Skin of body (tissue), 1 donor: ENCODE measurements at regions not wholly inside any gene's neighbourhood (a gene's known extent, or its start where the extent isn't known, plus 50 kb on each side); places are given as distances from the start of the nearest gene placed in this dataset.

ENCODE experiments used
- DNase-seq: peaks from one replicate; lab custom pipeline; 2025; lab: John Stamatoyannopoulos, UW

DNA sequence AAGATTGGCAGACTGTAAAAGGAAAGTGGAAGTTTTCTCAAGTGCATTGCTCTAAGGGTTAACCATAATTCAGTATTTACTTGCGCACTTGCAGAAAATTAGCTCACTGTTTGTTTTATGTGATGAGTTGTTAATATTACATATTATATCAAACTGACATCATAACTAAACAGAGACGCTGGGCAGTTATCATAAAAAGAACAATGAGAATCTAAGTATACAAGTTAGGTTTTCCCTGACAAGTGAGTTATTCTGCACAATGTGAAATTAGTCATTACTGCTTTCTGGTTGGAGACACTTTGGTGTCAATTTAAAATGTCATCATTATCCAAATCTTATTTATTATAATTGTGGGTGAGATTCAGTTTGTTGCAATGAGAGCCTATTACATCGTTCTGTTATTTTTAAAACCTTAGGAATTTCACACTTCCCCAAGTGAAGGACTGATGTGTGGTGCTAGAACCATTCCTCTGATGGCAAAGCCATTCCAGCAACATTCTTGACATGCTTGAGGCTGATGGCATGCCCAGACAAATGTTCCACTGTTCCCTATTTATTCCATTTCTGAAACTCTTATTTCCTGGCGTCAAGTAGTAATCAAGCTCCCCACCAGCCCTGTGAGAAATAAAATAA, 90.1 kb upstream of the FLRT2 start:
- peak; percentile 41 for DNase-seq

DNA sequence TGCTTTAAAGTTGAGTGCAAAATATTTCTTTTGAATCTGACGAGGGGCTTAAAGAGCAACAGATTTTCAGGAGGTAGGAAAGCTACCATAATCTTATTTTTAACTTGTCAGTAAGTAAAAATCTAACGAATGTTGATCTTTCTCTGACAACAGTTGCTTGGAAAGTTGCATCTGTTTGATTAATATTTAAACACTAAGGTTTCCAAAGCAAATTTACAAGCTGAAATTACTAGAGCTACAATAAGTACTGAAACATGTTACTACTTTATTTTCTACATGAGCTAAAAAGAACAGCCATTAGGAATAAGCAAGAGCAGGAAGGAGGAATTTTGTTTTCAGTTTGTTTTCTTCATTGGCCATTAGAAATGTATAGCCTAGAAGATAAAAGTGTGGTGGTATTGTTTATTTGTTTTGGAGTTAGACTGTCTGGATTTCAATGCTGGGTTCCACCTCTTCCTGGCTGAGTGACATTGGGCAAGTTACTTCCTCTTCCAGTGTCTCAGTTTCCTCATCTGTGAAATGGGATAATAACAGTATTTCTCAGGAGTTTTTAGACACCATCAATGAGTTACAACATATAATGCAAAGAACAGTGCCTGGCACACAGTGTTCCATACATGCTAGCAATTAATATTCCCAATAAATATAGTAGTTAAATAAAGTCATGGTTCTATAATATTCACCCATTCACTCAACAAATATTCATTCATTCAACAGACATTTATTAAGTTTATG, 87.9 kb upstream of the FLRT2 start:
- DNase-seq = no peak

DNA sequence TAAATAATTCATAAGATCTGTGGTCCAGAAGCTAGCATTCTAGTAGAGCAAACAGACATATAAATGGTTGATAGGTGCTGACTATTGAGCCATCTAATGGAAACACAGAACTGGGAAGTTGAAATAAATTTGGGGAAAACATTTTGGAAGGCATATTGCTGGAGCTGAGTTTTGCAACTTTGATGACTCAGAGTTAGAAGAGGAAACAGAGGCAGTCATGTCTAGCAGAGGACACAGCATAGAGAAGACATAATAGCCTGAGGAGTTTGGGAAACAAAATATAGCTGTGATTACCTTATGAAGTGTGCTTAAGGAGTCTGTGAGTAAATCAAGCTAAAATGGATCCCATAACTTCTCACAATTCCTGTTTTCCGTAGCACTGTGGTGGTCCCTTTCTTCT, 86.9 kb upstream of the FLRT2 start:
- DNase-seq = no peak

DNA sequence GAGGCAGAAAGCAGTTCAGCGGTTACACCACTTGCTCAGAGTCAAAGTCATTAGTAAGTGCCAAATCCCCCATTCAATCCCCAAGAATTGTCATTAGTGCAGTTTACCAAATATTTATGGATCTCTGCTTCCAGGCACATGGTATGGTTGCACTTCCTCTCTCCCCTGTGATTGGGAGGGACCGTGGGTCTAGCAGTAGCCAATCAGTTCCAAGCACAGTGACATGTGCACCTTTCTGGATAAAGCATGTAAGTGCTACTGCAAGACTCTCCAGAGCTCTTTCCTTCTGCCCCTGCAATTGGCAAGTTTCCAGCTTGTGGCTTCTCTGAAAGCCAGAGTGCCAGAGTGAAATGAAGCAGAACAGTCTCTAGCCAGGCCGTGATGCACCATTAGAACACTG, 85.3 kb upstream of the FLRT2 start:
- DNase-seq = no peak

DNA sequence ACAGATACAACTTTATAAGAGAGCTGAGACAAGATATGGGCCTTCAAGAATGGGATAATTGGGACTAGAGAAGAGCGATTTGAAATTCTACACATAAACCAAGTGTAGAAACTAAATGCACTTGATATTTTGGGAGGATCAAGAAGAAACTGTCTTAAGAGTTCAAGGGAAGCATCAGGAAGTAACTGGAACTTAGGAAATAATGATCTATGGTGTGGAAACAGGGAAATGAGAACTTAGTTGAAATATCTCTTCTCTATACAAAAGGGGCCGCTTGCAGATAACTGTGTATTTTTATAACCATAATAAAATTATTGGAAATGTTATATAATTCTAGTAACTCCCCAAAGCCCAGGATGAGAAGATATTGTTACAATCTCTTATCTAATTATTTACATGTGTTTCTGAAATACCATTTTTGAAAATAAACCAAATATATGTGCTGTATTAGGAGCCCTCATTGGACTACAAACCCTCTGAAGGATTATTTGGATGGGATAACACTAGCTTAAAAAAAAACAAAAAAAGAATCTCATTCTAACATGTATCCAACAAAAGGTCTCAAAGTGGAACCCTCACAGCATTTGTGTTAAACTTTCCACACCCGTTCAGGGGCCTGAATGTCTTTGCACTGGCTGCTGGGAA, 84.7 kb upstream of the FLRT2 start:
- peak; percentile 42 for DNase-seq

DNA sequence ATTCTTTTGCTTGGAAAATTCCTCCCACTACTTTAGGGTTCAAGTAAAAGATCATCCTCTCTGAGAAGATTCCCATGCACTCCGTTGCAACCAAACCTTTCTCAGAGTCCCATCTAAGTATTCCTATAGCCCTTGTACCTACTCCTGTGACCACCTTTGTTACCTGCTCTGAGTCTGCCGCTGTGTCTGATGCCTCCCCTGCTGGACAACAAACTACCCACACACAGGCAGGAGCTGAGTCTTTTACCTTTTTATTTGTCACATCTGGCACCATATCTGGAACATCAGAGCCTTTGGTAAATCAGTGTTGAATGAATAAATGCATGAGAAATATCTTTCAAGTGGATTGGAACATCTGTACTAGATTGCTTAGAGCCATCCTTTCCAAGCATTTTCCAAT, 82.1 kb upstream of the FLRT2 start:
- DNase-seq = no peak

DNA sequence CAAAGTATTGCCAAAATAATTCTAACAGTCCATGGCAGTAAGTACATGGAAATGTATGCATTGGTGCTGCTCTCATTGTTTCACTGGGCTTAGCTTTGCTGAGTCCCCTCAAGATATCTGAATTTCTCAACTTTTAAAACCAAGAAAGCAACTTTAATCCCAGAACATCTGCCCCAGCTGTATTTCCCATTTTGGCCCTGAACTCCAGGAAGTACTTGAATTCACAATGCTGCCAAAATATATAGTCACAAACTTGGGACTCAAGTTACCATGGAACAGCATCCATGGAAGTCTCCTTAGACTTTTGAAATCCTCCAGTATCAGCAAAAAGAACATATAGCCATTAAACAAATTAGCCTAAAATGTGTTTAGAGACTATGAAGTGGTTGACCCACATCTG, 78.5 kb upstream of the FLRT2 start:
- DNase-seq = peak; percentile 27

DNA sequence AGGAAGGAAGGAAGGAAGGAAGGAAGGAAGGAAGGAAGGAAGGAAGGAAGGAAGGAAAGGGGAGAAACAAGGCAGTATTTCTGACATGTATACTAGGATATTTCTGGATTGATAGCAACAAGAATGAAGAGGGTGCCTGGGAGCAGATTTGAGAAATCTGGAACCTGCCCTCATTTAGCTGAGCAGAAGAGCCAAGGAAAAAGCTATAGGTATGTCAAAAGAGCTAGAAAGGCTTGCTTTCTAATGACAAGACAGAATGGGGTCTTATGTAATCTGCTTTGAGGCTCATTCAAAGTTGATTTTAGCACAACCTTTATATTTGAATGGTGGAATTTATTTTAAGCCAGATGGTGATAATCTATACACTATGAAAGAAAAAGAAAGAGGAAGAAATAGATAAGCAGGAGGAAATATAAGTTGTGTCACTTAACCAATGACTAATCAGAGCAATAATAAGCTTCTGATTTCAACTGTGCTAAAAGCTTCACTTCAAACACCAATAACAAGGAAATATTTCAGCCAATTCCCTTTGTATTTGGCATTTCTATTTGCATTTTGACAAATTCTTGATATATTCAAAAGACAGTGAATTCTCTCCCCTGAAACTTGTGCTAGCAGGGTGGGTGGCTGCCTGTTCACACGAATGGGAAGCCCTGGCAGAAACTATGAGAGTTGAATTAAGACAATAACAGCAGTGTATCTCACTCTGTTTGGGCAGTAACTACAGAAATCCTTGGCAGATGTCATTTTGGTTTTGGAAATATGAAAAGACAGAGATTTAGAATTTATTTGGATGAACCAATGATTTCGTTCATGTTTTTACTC, 76.3 kb upstream of the FLRT2 start:
- DNase-seq = no peak

DNA sequence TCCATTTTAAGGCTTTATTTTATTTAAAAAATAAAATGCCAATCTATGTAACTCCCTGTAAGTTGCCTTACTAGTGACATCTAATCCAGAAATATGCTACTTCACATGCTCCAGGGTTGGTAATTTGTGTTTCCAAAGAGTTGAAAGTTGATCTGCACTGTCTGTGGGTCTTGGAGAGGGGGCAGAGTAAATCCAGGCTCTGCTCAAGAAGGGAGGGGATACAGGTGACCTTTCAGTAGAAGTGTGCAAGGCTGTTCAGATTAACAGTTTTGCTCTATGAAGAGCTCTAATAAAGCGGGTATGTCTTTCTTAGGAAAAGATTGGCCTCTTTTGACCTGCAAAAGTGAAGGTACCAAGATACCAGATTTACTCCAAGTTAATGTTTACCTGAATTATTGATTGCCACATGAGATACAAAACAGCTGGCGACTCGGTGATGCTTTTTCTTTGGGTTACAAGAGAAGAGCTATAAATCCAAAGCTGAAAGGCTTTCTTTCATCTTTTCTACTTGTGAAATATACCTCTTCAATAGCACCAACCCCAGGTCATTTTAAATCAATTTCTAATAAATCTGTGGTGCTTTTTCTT, 75.6 kb upstream of the FLRT2 start:
- no peak for DNase-seq

DNA sequence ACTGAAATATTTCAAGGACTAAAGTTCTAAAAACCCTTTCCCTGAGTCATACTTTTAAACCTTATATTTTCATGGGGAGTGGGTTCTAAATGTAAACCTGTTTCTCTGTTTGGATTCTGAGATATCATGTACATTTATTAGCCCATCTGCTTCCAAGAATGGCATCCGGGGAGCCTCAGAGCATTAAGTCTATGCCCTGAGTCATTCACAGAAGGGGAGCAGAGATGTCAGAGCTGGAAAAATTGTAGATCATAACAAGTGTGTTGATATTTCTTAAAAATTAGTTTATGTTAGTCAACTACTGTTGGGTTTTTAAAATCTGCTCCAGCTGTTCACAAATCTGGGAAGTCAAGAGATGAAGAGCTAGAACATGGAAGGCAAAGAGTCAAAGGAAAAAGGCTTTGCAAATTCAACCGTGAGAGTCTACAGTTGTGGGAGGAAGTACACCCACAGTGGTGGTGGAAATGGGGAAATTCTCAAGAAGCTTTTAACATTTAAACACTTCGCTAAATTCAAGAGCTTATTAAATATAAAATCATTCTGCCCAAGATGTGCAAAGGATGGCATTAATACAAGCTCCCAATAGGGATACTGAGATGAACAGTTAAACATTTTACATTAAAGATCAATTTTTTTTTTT, 70.5 kb upstream of the FLRT2 start:
- DNase-seq = no peak

DNA sequence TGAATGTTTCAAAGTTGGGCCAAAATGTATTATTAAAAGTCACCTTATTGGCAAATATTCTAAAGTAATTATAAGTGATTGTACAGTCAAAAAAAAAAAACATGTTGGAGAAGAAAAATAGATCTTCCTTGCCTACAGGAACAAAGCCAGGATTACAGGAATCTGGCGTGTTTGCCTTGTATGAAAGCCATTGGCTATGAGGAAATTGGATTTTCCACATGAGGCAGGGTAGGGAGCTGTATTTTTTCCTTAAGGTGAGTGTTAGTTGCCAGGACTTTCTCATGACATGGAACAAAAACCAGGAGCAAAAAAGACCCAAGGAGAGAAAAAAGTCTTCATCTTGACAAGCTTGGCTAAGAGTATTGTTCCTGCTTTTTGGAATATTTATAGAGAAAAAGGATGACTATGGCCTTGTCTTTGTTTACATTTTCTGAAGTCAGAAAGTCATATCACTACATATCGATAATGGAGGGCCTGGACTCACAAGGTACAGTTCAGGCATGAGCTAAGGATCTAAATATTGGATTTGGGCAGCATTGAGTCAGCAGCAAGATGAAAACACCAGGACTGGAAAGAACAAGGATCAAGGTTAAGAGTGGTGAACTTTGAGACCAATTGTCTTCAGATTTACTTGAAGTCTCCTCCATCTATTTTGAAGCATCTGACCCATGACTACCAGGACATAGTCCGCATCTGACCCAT, 68.4 kb upstream of the FLRT2 start:
- DNase-seq = no peak

DNA sequence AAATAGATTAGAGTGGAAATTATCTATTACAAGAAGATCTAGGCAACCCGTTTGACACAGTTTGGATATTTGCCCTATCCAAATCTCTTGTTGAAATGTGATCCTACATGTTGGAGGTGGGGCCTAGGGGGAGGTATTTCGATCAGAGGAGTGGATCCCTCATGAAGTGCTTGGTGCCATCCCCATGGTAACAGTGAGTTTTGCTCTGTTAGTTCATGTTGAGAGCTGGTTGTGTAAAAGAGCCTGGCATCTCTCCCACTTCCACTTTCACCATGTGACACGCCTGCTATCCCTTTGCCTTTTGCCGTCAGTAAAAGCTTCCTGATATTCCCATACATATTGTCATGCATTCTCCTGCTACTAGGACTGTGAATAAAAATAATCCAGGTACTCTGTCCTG, 66.4 kb upstream of the FLRT2 start:
- no peak for DNase-seq

DNA sequence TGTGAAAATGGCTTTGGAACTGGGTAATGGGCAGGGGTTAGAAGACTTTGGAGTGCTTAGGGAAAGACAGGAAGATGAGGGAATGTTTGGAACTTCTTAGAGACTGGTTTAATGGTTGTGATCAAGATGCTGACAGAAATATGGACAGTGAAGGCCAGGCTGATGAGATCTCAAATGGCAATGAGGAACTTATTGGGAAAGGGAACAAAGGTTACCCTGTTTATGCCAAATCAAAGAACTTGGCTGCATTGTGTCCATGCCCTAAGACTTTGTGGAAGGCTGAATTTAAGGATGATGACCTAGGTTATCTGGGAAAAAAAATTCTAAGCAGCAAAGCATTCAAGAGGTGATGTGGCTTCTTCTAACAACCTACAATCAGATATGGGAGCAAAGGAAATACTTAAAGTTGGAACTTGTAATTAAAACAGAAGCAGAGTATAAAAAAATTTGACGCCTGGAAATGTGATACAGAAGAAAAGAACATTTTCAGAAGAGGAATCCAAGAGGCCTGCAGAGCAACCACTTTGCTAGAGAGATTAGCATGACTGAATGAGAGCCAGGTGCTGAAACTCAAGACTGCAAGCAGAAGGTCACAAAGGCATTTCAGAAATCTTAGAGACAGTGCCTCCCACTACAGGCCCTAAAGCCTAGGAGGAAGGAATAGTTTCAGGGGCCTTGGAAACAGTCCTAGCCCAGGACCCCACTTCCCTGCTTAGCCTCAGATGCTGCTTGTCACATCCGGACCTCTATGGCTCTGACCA, 65.6 kb upstream of the FLRT2 start:
- no peak for DNase-seq

DNA sequence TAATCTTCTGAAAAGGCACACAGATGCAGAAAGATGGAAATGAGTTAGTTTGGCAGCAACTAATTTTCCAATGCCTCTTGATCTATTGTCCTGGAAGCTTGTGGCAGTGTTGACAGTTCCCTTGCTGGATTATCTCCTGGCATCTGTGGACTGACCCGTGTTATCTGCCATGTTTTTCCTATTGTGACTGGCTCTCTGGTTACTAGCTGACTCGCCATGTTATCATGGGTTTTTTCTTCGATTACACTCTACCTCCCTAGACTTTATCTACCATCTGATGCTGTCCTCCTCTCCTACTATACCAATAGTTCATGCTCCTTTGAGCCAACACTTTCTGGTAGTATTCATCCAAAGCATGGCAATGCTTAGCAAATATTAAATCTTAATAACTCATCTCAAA, 63.3 kb upstream of the FLRT2 start:
- no peak for DNase-seq

DNA sequence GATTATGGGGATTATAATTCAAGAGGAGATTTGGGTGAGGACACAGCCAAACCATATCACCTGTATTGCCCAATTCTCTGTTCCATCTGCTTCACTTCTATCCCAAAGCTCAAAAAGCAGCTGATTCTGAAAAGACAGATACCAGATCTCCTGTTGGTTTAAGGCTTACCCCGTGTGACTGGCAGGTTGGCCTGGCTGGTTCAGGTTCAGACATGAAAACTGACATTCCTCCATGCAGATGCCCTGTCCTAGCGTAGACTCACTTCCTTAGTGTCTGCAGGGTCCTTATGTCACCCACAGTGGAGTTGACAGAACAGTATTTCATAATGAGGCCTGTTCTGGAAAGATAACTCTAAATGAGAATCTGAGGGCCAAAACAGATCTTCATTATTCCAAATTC, 61.1 kb upstream of the FLRT2 start:
- no peak for DNase-seq

DNA sequence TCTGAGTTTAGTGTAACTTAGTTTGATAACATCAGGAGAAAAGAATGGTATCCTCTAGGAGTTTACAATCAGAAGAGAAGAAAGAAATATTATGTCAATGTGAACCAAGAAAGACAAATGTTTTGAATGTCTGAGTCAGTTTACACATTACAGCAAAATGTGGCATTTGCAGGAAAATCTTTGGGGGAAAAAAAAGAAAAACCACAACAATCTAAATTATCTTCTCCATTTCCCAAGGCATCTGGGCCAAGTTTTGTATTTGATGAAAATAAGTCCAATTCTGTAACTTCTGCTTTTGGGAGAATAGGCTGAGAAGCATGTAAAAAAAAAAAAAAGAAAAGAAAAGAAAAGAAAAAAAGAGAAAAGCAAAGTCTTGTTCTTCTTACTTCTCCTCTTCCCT, 58.8 kb upstream of the FLRT2 start:
- no peak for DNase-seq

DNA sequence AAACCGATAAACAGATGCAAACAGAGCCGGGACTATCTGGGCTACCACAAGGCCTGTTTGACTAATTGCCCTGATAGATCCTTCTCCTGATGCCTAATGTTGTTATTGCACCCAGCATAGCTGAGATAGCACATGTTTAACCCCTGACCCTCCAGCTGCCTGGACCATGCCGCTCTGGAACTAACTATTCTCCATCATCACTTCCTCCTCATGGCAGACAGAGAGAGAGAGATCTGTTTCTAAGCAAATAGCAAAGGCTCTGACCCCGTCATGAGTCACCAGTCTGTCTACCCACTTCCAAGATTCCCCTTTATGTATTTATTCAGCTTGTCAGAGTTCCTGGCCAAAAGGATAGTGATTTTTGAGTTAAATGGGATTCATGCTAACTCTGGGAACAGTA, 58.2 kb upstream of the FLRT2 start:
- DNase-seq = no peak

DNA sequence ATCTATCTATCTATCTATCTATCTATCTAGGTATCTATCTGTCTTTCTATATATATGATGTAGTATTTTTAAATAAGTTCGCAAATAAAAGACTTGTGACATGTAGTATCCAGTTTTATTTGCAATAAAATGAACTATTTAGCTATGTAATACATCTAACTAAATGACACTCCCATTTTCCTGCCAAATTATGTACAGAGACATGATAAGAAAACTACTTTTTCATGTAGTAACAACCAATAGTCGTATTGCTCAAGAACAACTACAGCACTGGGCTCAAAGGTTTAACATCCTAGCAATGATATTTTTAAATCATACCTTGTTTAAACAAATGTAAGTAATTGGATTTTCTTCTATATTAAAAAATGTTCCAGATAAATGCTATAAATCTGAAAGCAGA, 55.5 kb upstream of the FLRT2 start:
- DNase-seq = no peak

DNA sequence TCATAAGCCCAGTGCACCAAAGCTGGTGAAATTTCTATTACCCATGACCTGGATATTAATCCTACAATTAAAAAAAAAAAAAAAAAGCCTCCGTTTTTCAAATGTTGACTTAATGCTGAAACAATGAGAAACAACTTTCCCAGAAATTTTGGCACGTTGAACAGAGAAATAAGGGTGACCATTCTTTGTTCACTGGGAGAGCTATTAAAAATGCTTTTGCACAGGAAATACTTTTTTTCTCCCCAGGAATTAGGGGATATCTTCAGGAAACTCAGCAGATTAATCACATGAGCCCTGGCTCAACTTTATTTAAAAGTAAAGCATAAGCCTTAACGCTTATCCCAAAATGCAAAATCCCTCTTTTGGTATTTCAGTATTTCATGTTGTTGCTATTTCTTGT, 54.8 kb upstream of the FLRT2 start:
- no peak for DNase-seq

DNA sequence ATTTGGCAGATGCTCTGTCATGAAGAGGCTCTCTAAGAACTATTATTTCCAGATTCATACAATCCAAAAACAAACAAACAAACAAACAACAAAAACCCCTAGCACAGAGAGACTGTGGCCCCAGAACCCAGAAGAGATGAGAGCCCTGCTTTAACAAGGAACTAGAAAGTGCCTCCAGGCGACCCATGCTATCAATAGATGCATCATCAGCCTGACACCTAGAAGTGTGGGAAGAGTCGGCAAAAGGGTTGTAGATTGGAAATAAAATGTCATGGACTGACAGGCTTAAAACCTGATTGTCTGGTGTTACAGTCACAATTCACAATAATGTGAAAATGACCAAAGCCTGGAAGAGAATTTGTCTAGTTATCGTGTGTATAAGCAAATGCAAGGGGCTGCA, 50.6 kb upstream of the FLRT2 start:
- no peak for DNase-seq
